ENCODE measurements at regions not wholly inside any gene's neighbourhood (a gene's known extent, or its start where the extent isn't known, plus 50 kb on each side); places are given as distances from the start of the nearest gene placed in this dataset.
"Not testable (repeated sequence)": the region's sequence is repeated elsewhere in the genome, so short reads cannot be mapped to it uniquely, and the experiment has no call there.

DNA sequence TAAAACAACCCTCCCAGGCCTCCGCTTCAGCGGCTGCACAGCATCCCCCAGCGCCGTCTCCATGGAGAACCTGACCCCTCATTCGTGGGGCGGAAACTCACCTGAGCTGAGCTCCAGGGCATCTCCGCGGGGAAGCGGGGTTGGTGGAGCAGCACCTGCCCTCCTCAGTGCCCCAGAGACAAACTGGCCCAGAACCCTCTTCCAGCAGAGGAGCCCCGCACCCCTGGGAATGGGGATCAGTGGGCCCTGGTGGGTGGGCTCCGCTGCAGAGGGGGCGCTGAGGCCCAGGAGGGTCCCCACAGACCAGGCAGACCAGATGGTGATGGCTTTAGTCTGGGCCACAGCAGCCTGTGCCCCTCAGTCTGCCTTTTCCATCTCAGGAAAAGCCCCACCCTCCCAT lies 261.2 kb downstream of the ADGRD1 start:
- DNase-seq = not testable (repeated sequence)

DNA sequence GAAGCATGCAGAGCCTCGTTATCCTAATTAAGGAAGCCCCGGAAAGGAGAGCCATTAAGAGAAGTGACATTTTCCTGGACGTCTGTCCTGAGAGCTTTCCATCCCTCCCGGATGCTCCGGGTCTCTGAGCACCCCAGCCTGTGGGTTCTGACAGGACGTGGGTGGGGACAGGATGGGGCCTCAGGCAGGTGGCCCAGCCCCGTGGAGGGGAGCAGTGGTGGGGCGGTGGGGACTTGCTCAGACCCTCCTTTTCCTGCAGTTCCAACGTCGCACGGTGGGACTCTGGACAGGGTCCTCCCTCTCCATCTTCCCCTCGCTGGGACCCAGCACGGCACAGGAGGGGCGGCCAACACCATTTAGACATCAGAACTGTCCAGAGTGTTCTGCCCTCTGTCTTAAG lies 262.9 kb downstream of the ADGRD1 start:
- DNase-seq = not testable (repeated sequence)

DNA sequence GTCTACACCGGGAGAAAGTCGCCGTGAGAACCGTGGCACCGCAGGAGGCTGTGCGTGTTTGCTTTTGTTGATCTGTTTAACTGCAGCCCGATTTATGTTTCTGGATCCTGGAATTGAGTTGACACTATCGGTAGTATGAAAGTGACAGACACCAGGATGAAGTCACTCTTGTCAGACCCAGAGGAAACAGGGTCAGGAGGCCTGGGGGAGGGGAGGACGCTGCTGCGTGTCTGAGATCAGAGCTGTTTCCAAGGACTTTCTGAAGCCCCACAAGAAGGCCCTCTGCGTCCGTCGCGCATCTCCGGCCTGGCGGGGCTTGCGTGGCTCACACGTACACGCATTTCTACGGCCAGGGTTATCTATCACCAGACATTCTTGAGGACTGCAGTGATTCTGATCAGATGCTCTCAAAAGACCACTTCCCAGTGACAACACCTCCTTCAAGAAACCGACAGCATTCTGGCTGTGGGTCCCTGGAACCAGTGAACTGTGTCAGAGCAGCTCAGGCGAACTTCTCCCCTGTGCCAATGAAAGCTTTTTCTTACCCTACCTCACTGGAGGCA lies 263.4 kb downstream of the ADGRD1 start:
- no peak for DNase-seq

DNA sequence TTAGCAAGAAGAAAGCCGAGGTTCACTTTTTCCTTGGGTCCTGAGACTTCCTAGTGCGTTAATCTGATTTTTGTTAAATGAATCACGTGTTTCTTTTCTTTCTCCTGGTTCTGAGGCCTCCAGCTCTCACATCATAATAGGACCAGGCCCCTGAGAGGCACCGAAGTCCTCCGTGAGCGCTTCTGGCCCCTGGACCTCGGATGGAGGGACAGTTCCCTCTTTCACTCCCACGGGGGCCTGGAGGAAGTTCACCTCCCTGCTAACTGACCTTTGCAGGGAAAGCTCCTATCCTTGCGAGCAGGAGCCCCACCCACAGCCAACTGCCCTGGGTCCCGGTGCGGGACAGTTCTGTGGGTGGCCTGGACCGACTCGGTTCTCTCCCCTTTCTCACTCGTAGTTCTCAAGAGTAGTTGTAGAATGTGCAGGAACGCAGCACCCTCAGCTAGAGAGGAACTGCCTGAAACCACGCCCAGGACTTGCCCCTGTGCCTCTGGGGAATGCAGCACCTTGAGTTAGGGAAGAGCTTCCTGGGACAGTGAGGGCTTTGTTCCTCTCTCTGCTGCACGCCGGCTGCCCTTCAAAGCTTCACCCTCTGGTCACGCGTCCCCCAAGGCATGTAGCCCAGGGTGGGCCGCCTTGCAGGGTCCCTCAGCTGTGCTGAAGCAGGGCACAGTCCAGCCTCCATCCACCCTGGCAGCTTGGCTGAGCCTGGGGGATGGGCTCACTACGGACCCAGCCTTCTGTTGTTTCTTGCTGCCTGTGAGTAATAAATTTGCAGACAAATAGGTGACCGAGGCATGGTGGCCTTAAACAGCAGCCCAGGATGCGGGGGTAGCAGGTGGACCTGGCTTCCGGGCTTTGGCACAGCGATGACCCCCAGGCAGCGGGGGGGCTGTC lies 264.6 kb downstream of the ADGRD1 start:
- no peak for DNase-seq

DNA sequence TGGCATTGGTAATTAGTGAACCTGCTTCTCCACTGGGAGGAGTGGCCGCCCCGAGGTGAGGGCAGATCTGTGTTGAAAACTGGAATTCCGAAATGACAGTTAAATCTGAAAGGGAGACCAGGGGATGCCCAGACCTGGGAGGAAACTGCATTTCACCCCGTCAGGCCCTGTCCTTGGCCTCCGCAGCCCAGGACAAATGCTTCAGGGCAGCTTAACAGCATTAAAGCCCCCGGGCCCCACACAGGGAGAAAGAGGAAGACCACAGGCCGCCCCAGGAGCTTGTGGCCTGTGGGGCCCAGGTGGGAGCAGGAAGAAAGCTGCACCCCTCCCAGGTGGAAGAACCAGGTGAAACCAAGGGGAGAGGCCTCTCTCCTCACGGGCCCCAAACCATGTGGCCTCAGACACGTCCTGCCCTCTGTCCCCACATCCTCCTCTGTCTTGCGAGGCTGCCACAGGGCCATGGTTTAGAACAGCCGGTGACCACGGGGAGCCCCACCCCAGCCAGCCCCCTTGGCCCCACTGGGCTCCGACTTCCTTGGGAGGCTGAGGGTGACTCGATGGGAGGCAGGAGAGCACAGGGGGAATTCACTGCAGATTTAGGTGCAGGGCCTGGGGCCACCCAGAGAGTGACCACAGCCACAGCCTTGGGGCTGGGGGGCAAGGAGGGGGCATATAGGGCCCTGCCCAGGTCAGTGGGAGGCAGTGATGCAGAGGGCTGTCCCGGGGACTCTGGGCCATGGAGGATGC lies 265.4 kb downstream of the ADGRD1 start:
- no peak for DNase-seq

DNA sequence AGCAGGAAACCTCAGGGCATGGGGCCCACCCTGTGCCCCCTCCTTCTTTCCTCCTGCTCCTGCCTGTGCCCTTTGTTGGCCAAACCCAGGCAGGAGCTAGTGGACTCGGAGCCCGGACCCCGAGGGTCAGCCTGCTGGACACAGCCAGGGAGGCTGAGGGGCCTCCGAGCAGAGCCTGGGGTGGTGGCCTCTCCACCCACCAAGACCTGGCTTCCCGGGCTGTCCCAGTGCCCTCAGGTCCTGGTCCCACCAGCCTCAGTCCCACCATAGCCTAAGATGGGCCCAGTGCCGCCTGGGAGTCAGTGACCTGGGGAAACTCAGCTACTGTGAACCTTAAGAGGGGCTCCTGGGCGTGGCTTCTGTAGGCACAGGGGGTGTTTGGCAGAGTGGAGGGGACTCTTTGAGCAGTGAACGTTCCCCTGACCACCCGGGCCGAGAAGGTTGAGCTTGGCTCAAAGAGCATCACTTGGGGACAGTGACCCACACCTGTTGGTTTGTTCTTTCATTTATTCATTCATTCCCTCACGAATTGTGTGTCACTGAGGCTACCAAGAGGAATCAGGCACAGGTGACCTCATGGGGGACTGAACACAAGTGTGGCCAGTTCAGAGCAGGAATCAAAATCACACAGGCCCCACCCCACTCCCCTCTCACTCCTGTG lies 266.1 kb downstream of the ADGRD1 start:
- DNase-seq = no peak

DNA sequence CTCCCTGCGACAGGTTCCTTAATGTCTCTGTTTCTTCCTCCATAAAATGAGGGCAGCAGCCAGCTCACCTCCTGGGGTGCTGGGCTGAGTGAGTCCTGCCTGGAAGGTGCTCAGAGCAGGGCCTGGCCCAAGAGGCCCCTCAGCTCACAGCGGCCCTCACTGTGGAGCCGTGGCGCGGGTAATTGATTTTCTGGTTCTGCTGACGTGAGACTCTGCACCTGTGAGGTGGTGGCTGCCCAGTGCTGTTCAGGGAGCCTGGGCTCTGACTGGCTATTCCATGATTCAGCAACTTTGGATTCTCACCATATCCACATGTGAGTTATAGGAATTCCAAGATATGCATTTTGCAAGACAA lies 266.6 kb downstream of the ADGRD1 start:
- no peak for DNase-seq

DNA sequence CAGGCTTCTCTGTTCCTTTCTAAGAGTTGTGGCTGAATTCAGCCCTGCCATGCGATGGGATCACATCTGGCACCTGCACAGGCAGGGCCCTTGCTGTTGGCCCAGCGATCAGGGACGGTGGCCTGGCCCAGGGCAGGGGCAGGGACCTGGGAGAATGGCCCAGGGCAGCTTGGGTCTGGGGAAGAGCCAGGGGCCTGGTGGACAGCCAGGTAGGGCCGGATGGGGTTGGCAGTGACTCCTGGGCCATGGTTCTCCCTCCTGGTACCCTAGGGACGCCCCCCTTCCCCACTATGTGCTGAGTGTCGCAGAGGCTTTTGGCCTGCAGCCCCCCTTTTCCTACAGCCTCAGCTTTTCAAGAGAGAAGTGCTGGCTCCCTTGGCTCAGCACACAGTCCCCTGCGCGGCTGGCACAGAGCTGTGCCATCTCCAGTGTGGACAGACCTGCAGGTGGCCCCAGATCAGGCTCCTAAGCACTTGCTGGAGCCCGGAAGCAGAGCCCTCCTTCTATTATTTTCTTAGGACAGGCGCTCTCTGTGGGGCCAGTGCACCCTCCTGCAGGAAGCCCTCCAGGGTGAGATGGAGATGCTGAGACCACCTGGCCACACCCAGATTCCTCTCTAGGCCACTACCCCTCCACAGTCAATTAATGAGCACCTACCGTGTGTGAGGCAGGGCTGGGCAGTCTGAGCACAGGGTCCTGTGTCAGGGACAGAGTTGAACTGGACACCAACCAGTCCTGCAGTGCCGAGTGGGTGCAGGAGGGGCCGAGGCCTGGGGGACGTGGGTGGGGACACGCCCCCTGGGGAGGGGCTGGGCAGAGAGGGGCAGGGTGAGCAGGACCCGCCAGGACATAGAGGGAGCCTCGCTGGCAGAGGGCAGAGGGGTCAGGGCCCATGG lies 267.6 kb downstream of the ADGRD1 start:
- no peak for DNase-seq

DNA sequence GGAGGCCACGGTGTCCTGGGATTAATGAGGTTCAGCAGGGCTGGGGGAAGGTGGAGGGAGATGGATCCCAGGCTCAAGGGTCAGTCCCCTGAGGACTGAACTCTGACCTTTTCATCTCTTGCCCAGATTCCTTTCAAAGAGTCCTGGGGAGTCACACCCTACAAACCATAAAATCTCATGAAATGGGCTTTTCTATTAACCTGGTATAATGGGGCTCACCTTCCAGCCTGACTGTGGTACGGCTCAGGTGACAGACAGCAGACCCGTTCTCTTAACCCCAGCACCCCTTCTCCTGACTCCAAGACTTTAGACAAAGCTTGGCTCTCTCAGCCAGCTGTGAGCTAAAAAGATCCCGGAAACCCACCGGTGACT lies 268.2 kb downstream of the ADGRD1 start:
- no peak for DNase-seq

DNA sequence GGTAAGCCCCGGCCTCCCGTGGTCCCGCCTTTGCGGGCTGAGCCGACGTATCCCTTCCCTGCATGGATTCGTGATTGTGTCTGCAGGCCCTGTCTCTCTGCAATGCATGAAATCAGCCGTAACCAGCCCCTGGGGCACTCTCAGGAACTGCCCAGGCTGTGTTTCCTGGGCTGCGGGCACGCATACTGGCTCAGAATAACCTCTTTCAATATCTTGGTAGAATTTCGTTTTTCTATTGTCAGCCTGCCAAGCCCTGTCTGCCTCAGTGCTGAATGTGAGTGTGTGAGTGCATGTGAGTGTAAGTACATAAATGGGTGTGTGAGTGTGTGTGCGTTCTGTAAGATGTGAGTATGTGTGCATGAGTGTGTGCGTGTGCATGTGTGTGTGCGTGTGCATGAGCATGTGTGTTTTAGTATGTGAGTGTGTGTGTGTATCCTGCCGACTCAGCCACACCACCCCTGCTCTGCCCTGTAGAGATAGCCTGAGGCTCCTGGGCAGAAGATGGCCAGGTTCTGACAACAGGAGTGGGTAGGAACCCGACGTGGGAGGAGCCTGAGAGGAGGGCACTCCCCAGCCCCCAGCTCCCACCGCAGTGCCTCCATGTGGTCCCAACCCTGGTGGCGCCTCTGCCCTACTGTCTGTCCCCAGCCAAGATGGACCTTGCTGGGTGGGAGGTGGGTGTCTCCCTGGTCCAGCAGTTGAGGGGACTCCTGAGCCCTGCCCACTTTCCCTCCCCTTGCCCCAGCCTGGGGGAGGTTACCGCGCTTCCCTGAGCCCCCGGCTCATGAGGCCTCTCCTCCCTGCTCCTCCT lies 268.8 kb downstream of the ADGRD1 start:
- DNase-seq = peak; percentile 94

DNA sequence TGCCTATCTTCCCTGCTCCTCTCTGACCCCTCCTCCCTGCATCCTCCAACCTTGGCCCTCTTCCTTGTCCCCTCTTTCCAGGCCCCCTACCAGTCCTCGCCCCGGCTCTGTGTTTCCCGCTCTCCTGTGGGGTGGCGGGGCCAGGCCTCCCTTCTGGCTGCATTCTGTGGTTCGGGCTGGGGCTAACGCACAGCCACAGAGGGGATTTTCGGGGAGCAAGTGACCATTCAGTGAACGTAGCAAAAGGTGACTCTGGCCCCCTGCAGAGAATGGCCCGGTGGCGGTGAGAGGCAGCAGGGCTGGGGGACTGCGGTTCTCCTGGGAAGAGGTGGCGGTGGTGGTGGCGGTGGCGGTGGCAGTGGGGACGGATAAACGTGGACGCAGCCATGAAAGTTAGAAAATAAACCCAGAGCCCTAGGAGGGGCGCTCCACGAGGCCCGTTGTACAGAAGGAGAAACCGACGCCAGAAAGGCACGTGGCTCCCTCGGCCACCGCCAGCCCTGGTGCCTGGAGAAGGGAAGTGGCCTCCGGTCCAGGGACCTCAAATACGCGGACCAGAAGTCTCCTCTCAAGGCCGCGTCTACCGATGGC lies 269.6 kb downstream of the ADGRD1 start:
- no peak for DNase-seq

DNA sequence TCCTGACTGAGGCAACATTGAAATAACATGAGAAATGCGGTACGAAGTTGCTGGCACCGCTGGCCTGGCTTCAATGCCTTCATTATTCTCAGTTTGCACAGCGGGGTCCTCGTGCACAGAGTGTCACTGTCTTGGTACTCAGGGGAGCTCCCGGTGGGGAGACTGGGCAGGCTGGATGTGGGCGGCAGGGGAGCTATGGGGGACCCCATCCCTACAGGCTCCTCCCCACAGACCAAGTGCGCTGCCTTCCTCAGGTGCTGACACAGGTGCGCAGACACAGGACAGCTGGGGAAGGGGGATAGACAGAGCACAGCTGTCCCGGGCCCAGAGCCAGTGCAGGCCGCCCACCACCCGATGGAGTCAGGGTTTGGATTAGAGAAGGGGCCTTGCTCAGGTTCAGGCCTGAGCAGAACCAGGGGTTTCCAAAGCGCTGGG lies 270.1 kb downstream of the ADGRD1 start:
- no peak for DNase-seq

DNA sequence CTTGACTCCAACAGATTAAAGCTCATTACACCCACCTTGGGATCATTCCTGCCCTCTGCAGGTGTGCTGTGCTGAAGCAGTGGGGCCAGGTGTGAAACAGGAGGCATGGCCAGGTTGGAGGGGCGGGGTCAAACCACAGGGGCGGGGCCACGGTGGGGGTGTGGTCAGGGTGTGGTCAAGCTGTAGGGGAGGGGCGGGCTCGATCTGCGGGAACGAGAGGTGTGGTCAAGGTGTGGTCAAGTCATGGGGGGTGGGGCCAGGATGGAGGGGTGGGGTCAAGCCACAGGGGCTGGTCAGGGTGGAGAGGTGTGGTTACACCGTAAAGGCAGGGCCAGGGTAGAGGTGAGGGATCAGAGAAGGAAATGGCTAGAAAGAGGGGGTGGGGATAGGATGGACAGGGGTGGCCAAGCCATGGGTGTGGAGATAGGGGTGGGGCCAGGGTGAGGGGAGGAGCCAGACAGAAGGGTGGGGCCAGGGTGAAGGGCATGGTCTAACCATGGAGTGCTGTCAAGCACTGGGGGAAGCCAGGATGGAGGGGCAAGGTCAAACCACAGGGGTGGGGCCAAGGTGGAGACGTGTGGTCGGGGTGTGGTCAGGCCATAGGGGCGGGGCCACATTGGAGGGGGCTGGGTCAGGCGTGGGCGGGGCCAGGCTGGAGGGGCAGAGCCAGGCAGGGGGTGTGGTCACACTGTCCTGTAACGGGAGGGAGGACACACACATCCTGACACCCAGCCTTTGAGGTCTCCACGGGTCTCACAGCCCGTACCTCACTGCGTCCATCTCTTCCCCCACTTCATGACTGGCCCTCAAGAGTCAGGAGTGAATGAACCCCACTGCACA lies 270.7 kb downstream of the ADGRD1 start:
- DNase-seq = peak; percentile 63

DNA sequence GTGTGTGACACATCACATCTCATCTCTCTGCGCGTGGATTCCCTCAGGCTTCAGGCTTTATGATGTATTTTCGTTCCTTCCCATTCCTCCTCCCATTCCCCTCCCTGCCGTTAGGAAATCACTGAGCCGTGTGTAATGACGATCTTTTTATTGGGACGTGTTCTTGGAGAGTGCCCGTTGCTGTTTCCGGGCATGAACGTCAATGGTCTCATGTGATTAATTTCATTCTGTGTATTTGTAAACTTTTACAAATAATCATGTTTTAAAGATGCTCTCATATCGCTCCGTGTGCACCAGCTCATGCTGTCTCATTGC lies 271.3 kb downstream of the ADGRD1 start:
- DNase-seq = not testable (repeated sequence)

DNA sequence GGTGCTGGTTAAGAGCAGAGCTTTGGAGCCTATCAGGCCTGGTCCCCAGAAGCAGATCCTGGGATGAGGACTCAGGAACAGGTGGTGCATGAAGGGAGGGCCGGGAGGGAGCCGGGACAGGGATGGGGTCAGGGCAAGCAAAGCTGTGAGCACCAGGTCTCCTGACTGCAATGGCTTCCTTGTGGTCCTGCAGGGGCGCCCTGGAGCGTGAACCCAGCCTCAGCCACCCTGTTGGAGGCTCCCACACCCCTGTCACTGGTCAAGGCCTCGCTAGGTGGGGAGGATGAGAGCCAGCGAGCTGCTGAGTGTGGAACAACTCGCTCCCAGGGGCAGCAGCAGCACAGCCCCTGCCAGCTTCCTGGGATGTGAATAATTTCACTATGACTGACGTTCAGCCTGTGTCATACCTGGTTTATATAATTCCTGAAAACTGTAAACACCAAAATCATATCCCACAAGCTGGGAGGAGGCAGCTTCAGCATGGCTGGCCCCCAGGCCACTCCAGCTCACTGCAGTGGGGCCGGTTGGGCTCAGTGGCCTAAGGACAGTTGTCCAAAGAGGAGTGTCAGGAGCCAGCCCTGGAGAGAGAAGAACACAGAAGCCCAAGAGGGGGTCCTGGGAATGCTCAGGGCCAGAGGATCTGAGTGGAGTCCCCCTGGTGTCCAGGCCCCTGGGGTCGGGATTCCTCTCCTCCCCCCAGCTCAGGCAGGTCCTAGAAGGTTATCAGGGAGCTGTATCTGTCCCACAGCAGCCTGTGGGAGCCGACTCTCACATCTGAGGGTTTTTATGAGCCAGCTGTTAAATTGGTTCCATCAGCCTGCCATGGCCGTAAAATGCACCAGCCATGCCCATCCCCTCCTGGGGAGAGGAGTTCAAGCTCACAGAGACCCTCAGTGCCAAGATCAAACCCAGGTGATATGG lies 272.9 kb downstream of the ADGRD1 start:
- DNase-seq = no peak

DNA sequence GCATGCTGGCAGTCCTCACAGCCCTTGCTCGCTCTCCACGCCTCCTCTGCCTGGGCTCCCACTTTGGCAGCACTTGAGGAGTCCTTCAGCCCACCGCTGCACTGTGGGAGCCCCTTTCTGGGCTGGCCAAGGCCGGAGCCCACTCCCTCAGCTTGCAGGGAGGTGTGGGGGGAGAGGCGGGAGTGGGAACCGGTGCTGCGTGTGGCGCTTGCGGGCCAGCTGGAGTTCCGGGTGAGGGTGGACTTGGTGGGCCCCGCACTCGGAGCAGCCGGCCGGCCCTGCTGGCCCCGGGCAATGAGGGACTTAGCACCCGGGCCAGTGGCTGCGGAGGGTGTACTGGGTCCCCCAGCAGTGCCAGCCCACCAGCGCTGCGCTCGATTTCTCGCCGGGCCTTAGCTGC lies 273.9 kb downstream of the ADGRD1 start:
- not testable (repeated sequence) for DNase-seq

DNA sequence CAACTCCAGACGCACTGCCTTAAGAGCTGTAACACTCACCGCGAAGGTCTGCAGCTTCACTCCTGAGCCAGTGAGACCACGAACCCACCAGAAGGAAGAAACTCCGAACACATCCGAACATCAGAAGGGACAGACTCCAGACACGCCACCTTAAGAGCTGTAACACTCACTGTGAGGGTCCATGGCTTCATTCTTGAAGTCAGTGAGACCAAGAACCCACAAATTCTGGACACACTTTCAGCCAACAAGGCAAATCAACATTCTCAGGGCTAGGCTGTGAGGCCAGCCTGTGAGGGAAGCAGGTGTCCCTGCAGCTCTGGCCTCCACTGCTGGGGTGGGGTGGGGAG lies 275.3 kb downstream of the ADGRD1 start:
- not testable (repeated sequence) for DNase-seq

DNA sequence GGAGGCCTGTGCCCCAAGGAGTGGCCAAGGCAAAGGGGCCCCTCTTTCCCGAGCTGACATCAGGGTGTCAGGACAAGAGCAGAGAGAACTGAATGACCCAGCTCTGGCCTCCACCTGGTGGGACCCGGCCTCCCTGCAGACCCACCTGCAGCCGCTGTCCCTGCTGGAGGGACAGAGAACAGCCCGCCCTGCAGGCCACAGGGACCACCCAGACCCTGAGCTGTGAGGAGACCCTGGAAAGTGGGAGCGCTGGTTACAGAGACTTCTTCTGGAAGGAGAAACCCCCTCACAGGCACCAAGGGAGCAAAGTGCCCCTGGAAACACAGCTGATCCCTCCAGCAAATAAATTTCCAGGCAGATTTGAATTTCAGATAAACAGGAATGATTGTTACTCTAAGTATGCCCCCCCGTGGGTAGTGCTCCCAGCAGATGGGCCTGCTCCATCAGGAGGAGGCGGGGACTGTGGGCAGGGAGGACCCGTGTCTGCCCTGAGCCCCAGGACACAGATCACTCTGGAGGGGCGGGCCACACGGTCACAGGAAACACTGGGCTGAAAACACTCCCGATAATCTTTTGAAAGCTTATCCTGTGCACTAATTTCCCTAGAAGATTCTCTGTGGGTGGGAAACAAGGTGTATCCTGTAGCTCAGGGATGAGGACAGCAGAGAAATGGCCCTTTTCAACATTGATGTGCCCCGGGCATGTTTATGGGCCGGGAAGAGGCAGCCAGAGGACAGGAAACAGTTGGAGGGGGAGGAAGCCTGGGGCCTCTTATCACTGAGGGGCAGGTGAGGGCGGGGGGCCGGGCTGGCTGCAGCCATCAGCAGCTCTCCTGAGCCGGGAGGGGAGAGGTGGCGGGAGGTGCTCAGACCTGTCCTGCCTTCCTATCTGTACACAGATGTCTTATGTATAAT lies 276.0 kb downstream of the ADGRD1 start:
- DNase-seq = peak; percentile 87

All from hematopoietic multipotent progenitor cell treated with erythropoietin and hydrocortisone succinate and interleukin-3 and kit ligand, for 4 days (in vitro differentiated cells).